HEK293T (cell line): ENCODE measurements at regions not wholly inside any gene's neighbourhood (a gene's known extent, or its start where the extent isn't known, plus 50 kb on each side); places are given as distances from the start of the nearest gene placed in this dataset.

ENCODE experiments used
- CTCF ChIA-PET: fragments of 350-600 bp; formaldehyde crosslinking; extraction: SDS; loops from one replicate; lab custom pipeline; 2021; ENCODE audit warnings: antibody characterized with exemption, inconsistent platforms; lab: Yijun Ruan, JAX
- POLR2A ChIA-PET: fragments of 350-600 bp; formaldehyde crosslinking; extraction: SDS; loops from one replicate; lab custom pipeline; 2020; ENCODE audit warnings: antibody characterized with exemption, inconsistent platforms; lab: Yijun Ruan, JAX
- DNase-seq: peaks from one replicate; pipeline ENCODE4 v3.0.0; 2012; ENCODE audit warnings: mixed read lengths; ENCODE audit errors: extremely low spot score
- ARNT ChIP-seq: fragments of 450-650 bp; IDR thresholded peaks from 2 replicates; pipeline ENCODE4 v1.6.1; 2017; ENCODE audit warnings: mild to moderate bottlenecking
- ELF4 ChIP-seq: fragments of 450-650 bp; IDR thresholded peaks from 2 replicates; pipeline ENCODE4 v1.6.1; 2017; ENCODE audit warnings: antibody characterized with exemption
- FOXA1 ChIP-seq: fragments of 450-650 bp; IDR thresholded peaks from 2 replicates; pipeline ENCODE4 v1.6.1; 2016; ENCODE audit warnings: mild to moderate bottlenecking
- FOXK2 ChIP-seq: fragments of 450-650 bp; IDR thresholded peaks from 2 replicates; pipeline ENCODE4 v1.6.1; 2016; ENCODE audit warnings: mild to moderate bottlenecking
- HDGF ChIP-seq: fragments of 450-650 bp; IDR thresholded peaks from 2 replicates; pipeline ENCODE4 v1.6.1; 2017; ENCODE audit warnings: antibody characterized with exemption, borderline replicate concordance
- L3MBTL2 ChIP-seq: fragments of 450-650 bp; conservative IDR thresholded peaks from 2 replicates; pipeline ENCODE4 v1.6.1; 2016; ENCODE audit warnings: mild to moderate bottlenecking
- LEF1 ChIP-seq: fragments of 450-650 bp; IDR thresholded peaks from 2 replicates; pipeline ENCODE4 v1.6.1; 2017; ENCODE audit warnings: mild to moderate bottlenecking, borderline replicate concordance
- NFRKB ChIP-seq: fragments of 450-650 bp; IDR thresholded peaks from 2 replicates; pipeline ENCODE4 v1.6.1; 2016; ENCODE audit warnings: mild to moderate bottlenecking, moderate library complexity
- PKNOX1 ChIP-seq: fragments of 450-650 bp; IDR thresholded peaks from 2 replicates; pipeline ENCODE4 v1.6.1; 2016
- SP1 ChIP-seq: fragments of 450-650 bp; IDR thresholded peaks from 2 replicates; pipeline ENCODE4 v1.6.1; 2017
- SUZ12 ChIP-seq: fragments of 450-650 bp; IDR thresholded peaks from 2 replicates; pipeline ENCODE4 v1.6.1; 2016; ENCODE audit warnings: mild to moderate bottlenecking
- TARDBP ChIP-seq: fragments of 450-650 bp; IDR thresholded peaks from 2 replicates; pipeline ENCODE4 v1.6.1; 2016
- ZNF384 ChIP-seq: fragments of 450-650 bp; IDR thresholded peaks from 2 replicates; pipeline ENCODE4 v1.6.1; 2016

- no peak for TF ChIP-seq LEF1
- TF ChIP-seq ELF4 = no peak
- TF ChIP-seq FOXK2 = no peak
- no peak for TF ChIP-seq FOXA1
- TF ChIP-seq NFRKB = no peak
- ChIA-PET POLR2A (no interaction called here), CTCF (no interaction called here)
These were observed 55.5 kb upstream of the PHF14 start for GRCh38 chr7:10918093-10918590.

GRCh38 chr7:10919923-10920322, 53.7 kb upstream of the PHF14 start:
- CTCF ChIA-PET = no interaction called here
- TF ChIP-seq ELF4 = no peak
- no peak for TF ChIP-seq TARDBP
- TF ChIP-seq ZNF384 = no peak
- TF ChIP-seq LEF1 = no peak
- TF ChIP-seq SP1 = no peak
- no peak for TF ChIP-seq ARNT
- TF ChIP-seq FOXA1 = no peak
- TF ChIP-seq SUZ12 = no peak
- TF ChIP-seq L3MBTL2 = no peak
- no peak for TF ChIP-seq HDGF
- TF ChIP-seq PKNOX1 = no peak
- POLR2A ChIA-PET = no interaction called here
- no peak for DNase-seq

More at GRCh38 chr7:10918093-10918590, 55.5 kb upstream of the PHF14 start:
- DNase-seq = no peak
